ENCODE measurements at regions not wholly inside any gene's neighbourhood (a gene's known extent, or its start where the extent isn't known, plus 50 kb on each side); places are given as distances from the start of the nearest gene placed in this dataset.
"Not testable (repeated sequence)": the region's sequence is repeated elsewhere in the genome, so short reads cannot be mapped to it uniquely, and the experiment has no call there.

DNA sequence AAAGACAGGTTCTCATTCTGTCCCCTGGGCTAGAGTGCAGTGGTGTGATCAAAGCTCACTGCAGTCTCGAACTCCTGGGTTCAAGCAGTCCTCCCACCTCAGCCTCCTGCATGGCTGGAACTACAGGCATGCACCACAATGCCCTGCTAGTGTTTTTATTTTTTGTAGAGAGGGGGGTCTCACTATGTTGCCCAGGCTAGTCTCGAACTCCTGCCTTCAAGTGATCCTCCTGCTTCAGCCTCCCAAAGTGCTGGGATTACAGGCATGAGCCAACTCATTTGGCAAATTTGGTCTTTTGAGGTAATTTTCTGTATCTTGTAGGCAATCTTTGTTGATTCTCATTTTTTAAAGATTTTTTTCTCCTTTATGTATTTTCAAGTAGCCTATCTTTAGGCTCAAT lies 205.7 kb downstream of the ZIC5 start:
- FAIRE-seq (no peak), DNase-seq (ENCODE audit: insufficient read length, low spot score) (no peak)
- TF ChIP-seq CTCF (IDR thresholded peaks at IDR 0.05; ENCODE audit: insufficient read depth, missing control alignments), result no peak

GRCh38 chr13:99760456-99760855 lies 211.1 kb downstream of the ZIC5 start:
- FAIRE-seq, result no peak

GRCh38 chr13:99759163-99759552 lies 212.4 kb downstream of the ZIC5 start:
- DNase-seq (ENCODE audit: insufficient read length, low spot score), result no peak
- FAIRE-seq, result no peak
- no peak for TF ChIP-seq CTCF (IDR thresholded peaks at IDR 0.05; ENCODE audit: insufficient read depth, missing control alignments)

More at GRCh38 chr13:99760456-99760855, 211.1 kb downstream of the ZIC5 start:
- no peak for DNase-seq (ENCODE audit: insufficient read length, low spot score)
- no peak for TF ChIP-seq CTCF (IDR thresholded peaks at IDR 0.05; ENCODE audit: insufficient read depth, missing control alignments)

DNA sequence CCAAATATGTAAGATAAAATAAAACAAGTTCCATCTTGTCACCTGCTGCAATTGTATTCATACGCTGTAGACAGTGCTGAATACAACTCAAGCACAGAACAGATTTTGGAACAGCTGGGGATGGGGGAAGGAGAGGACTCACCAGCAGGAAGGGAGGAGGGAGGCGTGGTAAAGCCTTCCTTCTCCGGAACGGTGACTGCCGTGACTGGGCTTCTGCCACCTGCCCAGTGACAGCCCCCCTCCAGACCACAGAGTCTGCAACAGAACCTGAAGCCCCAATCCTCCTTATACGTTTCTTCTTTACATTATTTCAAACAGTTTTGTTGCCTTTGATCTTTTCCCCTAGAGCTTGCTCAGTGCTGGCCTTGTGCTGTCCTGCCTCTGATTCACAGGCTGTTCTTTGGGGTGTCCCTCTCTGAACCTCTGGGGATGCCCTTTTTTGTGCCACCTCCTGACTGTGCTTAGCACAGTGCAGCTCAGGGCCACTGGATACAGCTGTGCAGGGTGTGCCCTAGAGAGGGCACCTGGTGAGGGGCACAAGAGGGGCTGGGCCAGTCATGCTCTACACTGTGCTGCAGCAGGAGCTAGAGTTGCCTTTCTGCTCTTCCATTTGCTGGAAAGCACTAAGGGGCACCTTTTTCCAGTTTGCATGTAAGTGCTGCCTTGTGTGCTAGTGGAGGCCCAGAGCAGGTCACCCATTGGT lies 213.0 kb downstream of the ZIC5 start:
- no peak for TF ChIP-seq CTCF (IDR thresholded peaks at IDR 0.05; ENCODE audit: insufficient read depth, missing control alignments)
- FAIRE-seq (no peak), DNase-seq (ENCODE audit: insufficient read length, low spot score) (no peak)

DNA sequence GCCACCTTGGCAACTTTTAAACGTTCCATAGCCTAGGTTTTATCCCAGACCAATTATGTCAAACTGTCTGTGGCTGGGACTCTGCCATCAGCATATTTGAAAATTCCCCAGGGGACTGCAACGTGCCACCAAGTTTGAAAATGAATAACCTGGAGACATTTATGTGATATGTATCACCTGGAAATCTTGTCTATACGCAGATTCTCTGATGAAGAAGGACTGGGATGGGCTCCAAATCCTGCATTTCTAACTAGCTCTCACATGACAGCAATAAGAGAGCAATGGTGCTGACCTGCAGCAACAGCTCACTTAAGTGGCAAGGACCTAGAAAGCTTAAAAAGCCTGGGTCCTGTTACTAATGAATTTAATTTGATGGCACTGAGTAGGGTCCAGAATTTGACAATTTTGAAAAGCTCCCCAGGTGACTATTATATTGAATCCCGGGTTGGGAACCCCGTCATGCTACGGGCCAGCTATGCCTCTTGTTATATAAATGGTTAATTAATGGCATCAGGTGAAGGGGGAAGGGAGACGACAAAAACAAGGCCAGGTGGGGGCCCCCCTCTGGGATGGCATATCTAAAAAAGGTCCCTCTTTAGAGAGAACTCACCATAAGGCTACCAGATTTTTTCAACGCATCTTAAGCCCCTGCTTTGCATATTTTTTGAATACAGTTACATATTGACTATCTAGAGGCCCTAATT lies 213.7 kb downstream of the ZIC5 start:
- no peak for FAIRE-seq
- no peak for TF ChIP-seq CTCF (IDR thresholded peaks at IDR 0.05; ENCODE audit: insufficient read depth, missing control alignments)
- no peak for DNase-seq (ENCODE audit: insufficient read length, low spot score)

- no peak for TF ChIP-seq CTCF (IDR thresholded peaks at IDR 0.05; ENCODE audit: insufficient read depth, missing control alignments)
- no peak for FAIRE-seq
- DNase-seq (ENCODE audit: insufficient read length, low spot score), result no peak
Measured at GRCh38 chr13:99756281-99756680, 215.3 kb downstream of the ZIC5 start.

GRCh38 chr13:99754750-99755149 lies 216.8 kb downstream of the ZIC5 start:
- DNase-seq (ENCODE audit: insufficient read length, low spot score); FAIRE-seq: not testable (repeated sequence)
